ENCODE measurements at regions not wholly inside any gene's neighbourhood (a gene's known extent, or its start where the extent isn't known, plus 50 kb on each side); places are given as distances from the start of the nearest gene placed in this dataset.

- Histone ChIP-seq H3K4me3 (ENCODE audit: low read length) (no peak overlapping the region), H3K9ac (ENCODE audit: low read depth, low read length) (no peak overlapping the region), H3K4me2 (ENCODE audit: low read length) (no peak overlapping the region), H3K4me1 (ENCODE audit: control insufficient read depth, insufficient read depth, low read length) (peaks cover 15% of the 10 kb centered on the region), H3K9me3 (replicated peaks; ENCODE audit: low read length) (no peaks in the 10 kb centered on the region), H3K27me3 (ENCODE audit: control insufficient read depth, insufficient read depth, low read length) (no peaks in the 10 kb centered on the region), H3K36me3 (ENCODE audit: insufficient read depth, low read length) (no peaks in the 10 kb centered on the region)
Observed at GRCh38 chr3:159631226-159631625, 357.4 kb upstream of the IL12A start.

- no peaks in the 10 kb centered on the region for H3K27me3 ChIP-seq (ENCODE audit: control insufficient read depth, insufficient read depth, low read length)
- H3K4me3 ChIP-seq (ENCODE audit: low read length): no peak overlapping the region
- no peak overlapping the region for H3K9ac ChIP-seq (ENCODE audit: low read depth, low read length)
- no peaks in the 10 kb centered on the region for H3K9me3 ChIP-seq (replicated peaks; ENCODE audit: low read length)
- H3K4me2 ChIP-seq (ENCODE audit: low read length): no peak overlapping the region
- H3K36me3 ChIP-seq (ENCODE audit: insufficient read depth, low read length): no peaks in the 10 kb centered on the region
- peaks cover 15% of the 10 kb centered on the region for H3K4me1 ChIP-seq (ENCODE audit: control insufficient read depth, insufficient read depth, low read length)
Observed at GRCh38 chr3:159632128-159632527, 356.5 kb upstream of the IL12A start.

GRCh38 chr3:159632851-159633250 is 355.8 kb upstream of the IL12A start:
- Histone ChIP-seq H3K4me2 (ENCODE audit: low read length) (no peak overlapping the region), H3K9ac (ENCODE audit: low read depth, low read length) (no peak overlapping the region), H3K27me3 (ENCODE audit: control insufficient read depth, insufficient read depth, low read length) (no peaks in the 10 kb centered on the region)

GRCh38 chr3:159634483-159634882 is 354.2 kb upstream of the IL12A start:
- H3K9me3 ChIP-seq (replicated peaks; ENCODE audit: low read length): no peaks in the 10 kb centered on the region
- no peak overlapping the region for H3K9ac ChIP-seq (ENCODE audit: low read depth, low read length)
- H3K27me3 ChIP-seq (ENCODE audit: control insufficient read depth, insufficient read depth, low read length): no peaks in the 10 kb centered on the region
- peaks cover 29% of the 10 kb centered on the region for H3K4me1 ChIP-seq (ENCODE audit: control insufficient read depth, insufficient read depth, low read length)
- no peaks in the 10 kb centered on the region for H3K36me3 ChIP-seq (ENCODE audit: insufficient read depth, low read length)
- H3K4me2 ChIP-seq (ENCODE audit: low read length): no peak overlapping the region
- no peak overlapping the region for H3K4me3 ChIP-seq (ENCODE audit: low read length)

More at GRCh38 chr3:159632851-159633250, 355.8 kb upstream of the IL12A start:
- Histone ChIP-seq H3K4me3 (ENCODE audit: low read length) (no peak overlapping the region), H3K4me1 (ENCODE audit: control insufficient read depth, insufficient read depth, low read length) (peaks cover 22% of the 10 kb centered on the region), H3K9me3 (replicated peaks; ENCODE audit: low read length) (no peaks in the 10 kb centered on the region), H3K36me3 (ENCODE audit: insufficient read depth, low read length) (no peaks in the 10 kb centered on the region)

GRCh38 chr3:159635047-159635641 is 353.5 kb upstream of the IL12A start:
- Histone ChIP-seq H3K36me3 (ENCODE audit: insufficient read depth, low read length) (no peaks in the 10 kb centered on the region), H3K9me3 (replicated peaks; ENCODE audit: low read length) (no peaks in the 10 kb centered on the region), H3K4me2 (ENCODE audit: low read length) (no peak overlapping the region), H3K9ac (ENCODE audit: low read depth, low read length) (no peak overlapping the region), H3K4me1 (ENCODE audit: control insufficient read depth, insufficient read depth, low read length) (peaks cover 29% of the 10 kb centered on the region), H3K27me3 (ENCODE audit: control insufficient read depth, insufficient read depth, low read length) (no peaks in the 10 kb centered on the region), H3K4me3 (ENCODE audit: low read length) (no peak overlapping the region)

GRCh38 chr3:159637883-159638542 is 350.6 kb upstream of the IL12A start:
- Histone ChIP-seq H3K4me3 (ENCODE audit: low read length) (no peak overlapping the region), H3K27me3 (ENCODE audit: control insufficient read depth, insufficient read depth, low read length) (no peaks in the 10 kb centered on the region), H3K9ac (ENCODE audit: low read depth, low read length) (no peak overlapping the region), H3K9me3 (replicated peaks; ENCODE audit: low read length) (no peaks in the 10 kb centered on the region), H3K36me3 (ENCODE audit: insufficient read depth, low read length) (no peaks in the 10 kb centered on the region), H3K4me2 (ENCODE audit: low read length) (peak overlapping the region; percentile 26), H3K4me1 (ENCODE audit: control insufficient read depth, insufficient read depth, low read length) (peaks cover 29% of the 10 kb centered on the region)

- Histone ChIP-seq H3K9ac (ENCODE audit: low read depth, low read length) (no peak overlapping the region), H3K4me1 (ENCODE audit: control insufficient read depth, insufficient read depth, low read length) (peaks cover 16% of the 10 kb centered on the region), H3K4me3 (ENCODE audit: low read length) (no peak overlapping the region), H3K36me3 (ENCODE audit: insufficient read depth, low read length) (no peaks in the 10 kb centered on the region), H3K27me3 (ENCODE audit: control insufficient read depth, insufficient read depth, low read length) (no peaks in the 10 kb centered on the region), H3K4me2 (ENCODE audit: low read length) (no peak overlapping the region), H3K9me3 (replicated peaks; ENCODE audit: low read length) (no peaks in the 10 kb centered on the region)
Observed at GRCh38 chr3:159640225-159640624, 348.4 kb upstream of the IL12A start.

- Histone ChIP-seq H3K9me3 (replicated peaks; ENCODE audit: low read length) (no peaks in the 10 kb centered on the region), H3K36me3 (ENCODE audit: insufficient read depth, low read length) (no peaks in the 10 kb centered on the region), H3K4me3 (ENCODE audit: low read length) (no peak overlapping the region), H3K9ac (ENCODE audit: low read depth, low read length) (no peak overlapping the region), H3K4me2 (ENCODE audit: low read length) (no peak overlapping the region), H3K4me1 (ENCODE audit: control insufficient read depth, insufficient read depth, low read length) (peaks cover 12% of the 10 kb centered on the region), H3K27me3 (ENCODE audit: control insufficient read depth, insufficient read depth, low read length) (no peaks in the 10 kb centered on the region)
Observed at GRCh38 chr3:159643406-159643805, 345.2 kb upstream of the IL12A start.

- no peaks in the 10 kb centered on the region for H3K36me3 ChIP-seq (ENCODE audit: insufficient read depth, low read length)
- no peak overlapping the region for H3K9ac ChIP-seq (ENCODE audit: low read depth, low read length)
- H3K9me3 ChIP-seq (replicated peaks; ENCODE audit: low read length): no peaks in the 10 kb centered on the region
- no peaks in the 10 kb centered on the region for H3K27me3 ChIP-seq (ENCODE audit: control insufficient read depth, insufficient read depth, low read length)
- H3K4me3 ChIP-seq (ENCODE audit: low read length): no peak overlapping the region
- no peak overlapping the region for H3K4me2 ChIP-seq (ENCODE audit: low read length)
- peaks cover 11% of the 10 kb centered on the region for H3K4me1 ChIP-seq (ENCODE audit: control insufficient read depth, insufficient read depth, low read length)
Observed at GRCh38 chr3:159645874-159646273, 342.8 kb upstream of the IL12A start.

- H3K4me3 ChIP-seq (ENCODE audit: low read length): no peak overlapping the region
Observed at GRCh38 chr3:159649951-159650350, 338.7 kb upstream of the IL12A start.

GRCh38 chr3:159650726-159651125 is 337.9 kb upstream of the IL12A start:
- H3K4me3 ChIP-seq (ENCODE audit: low read length): no peak overlapping the region
- no peaks in the 10 kb centered on the region for H3K36me3 ChIP-seq (ENCODE audit: insufficient read depth, low read length)
- H3K27me3 ChIP-seq (ENCODE audit: control insufficient read depth, insufficient read depth, low read length): no peaks in the 10 kb centered on the region
- no peak overlapping the region for H3K4me2 ChIP-seq (ENCODE audit: low read length)
- peaks cover 6% of the 10 kb centered on the region for H3K4me1 ChIP-seq (ENCODE audit: control insufficient read depth, insufficient read depth, low read length)
- no peak overlapping the region for H3K9ac ChIP-seq (ENCODE audit: low read depth, low read length)
- no peaks in the 10 kb centered on the region for H3K9me3 ChIP-seq (replicated peaks; ENCODE audit: low read length)

More at GRCh38 chr3:159649951-159650350, 338.7 kb upstream of the IL12A start:
- no peaks in the 10 kb centered on the region for H3K36me3 ChIP-seq (ENCODE audit: insufficient read depth, low read length)
- no peaks in the 10 kb centered on the region for H3K9me3 ChIP-seq (replicated peaks; ENCODE audit: low read length)
- H3K4me1 ChIP-seq (ENCODE audit: control insufficient read depth, insufficient read depth, low read length): peaks cover 11% of the 10 kb centered on the region
- no peaks in the 10 kb centered on the region for H3K27me3 ChIP-seq (ENCODE audit: control insufficient read depth, insufficient read depth, low read length)
- H3K9ac ChIP-seq (ENCODE audit: low read depth, low read length): no peak overlapping the region
- H3K4me2 ChIP-seq (ENCODE audit: low read length): no peak overlapping the region

- Histone ChIP-seq H3K4me1 (ENCODE audit: control insufficient read depth, insufficient read depth, low read length) (no peaks in the 10 kb centered on the region), H3K36me3 (ENCODE audit: insufficient read depth, low read length) (no peaks in the 10 kb centered on the region), H3K27me3 (ENCODE audit: control insufficient read depth, insufficient read depth, low read length) (no peaks in the 10 kb centered on the region), H3K9me3 (replicated peaks; ENCODE audit: low read length) (no peaks in the 10 kb centered on the region), H3K4me2 (ENCODE audit: low read length) (no peak overlapping the region), H3K4me3 (ENCODE audit: low read length) (no peak overlapping the region), H3K9ac (ENCODE audit: low read depth, low read length) (no peak overlapping the region)
Observed at GRCh38 chr3:159652452-159652851, 336.2 kb upstream of the IL12A start.
